HG03025 (cell line): ENCODE measurements at regions not wholly inside any gene's neighbourhood (a gene's known extent, or its start where the extent isn't known, plus 50 kb on each side); places are given as distances from the start of the nearest gene placed in this dataset.

ENCODE experiments used
- ATAC-seq: cut with Tn5 transposase; IDR thresholded peaks from one replicate; pipeline ENCODE4 v1.9.1; 2021; ENCODE audit warnings: mild to moderate bottlenecking, moderate library complexity; ENCODE audit not compliant: unreplicated experiment, low FRiP score

- ATAC-seq, result no peak
These were observed 191.4 kb upstream of the TNRC6C start for GRCh38 chr17:77767148-77767547.

- ATAC-seq, result no peak
These were observed 190.2 kb upstream of the TNRC6C start for GRCh38 chr17:77768248-77768852.

GRCh38 chr17:77769215-77769614 lies 189.3 kb upstream of the TNRC6C start:
- no peak for ATAC-seq

GRCh38 chr17:77769762-77770161 lies 188.7 kb upstream of the TNRC6C start:
- no peak for ATAC-seq

- ATAC-seq, result no peak
These were observed 188.0 kb upstream of the TNRC6C start for GRCh38 chr17:77770331-77771105.

- no peak for ATAC-seq
These were observed 187.4 kb upstream of the TNRC6C start for GRCh38 chr17:77771145-77771544.

- no peak for ATAC-seq
These were observed 186.9 kb upstream of the TNRC6C start for GRCh38 chr17:77771587-77771986.

- no peak for ATAC-seq
These were observed 186.5 kb upstream of the TNRC6C start for GRCh38 chr17:77771998-77772397.

- no peak for ATAC-seq
These were observed 186.0 kb upstream of the TNRC6C start for GRCh38 chr17:77772461-77772897.

GRCh38 chr17:77772899-77773358 lies 185.6 kb upstream of the TNRC6C start:
- no peak for ATAC-seq

- no peak for ATAC-seq
These were observed 184.3 kb upstream of the TNRC6C start for GRCh38 chr17:77774182-77774581.

GRCh38 chr17:77778636-77779489 lies 179.6 kb upstream of the TNRC6C start:
- ATAC-seq, result no peak

- no peak for ATAC-seq
These were observed 178.6 kb upstream of the TNRC6C start for GRCh38 chr17:77779711-77780539.

- ATAC-seq, result no peak
These were observed 177.0 kb upstream of the TNRC6C start for GRCh38 chr17:77781536-77781935.

- ATAC-seq, result no peak
These were observed 176.3 kb upstream of the TNRC6C start for GRCh38 chr17:77782201-77782600.

- no peak for ATAC-seq
These were observed 175.9 kb upstream of the TNRC6C start for GRCh38 chr17:77782611-77783010.

GRCh38 chr17:77783991-77784820 lies 174.3 kb upstream of the TNRC6C start:
- ATAC-seq, result no peak

- no peak for ATAC-seq
These were observed 173.1 kb upstream of the TNRC6C start for GRCh38 chr17:77785312-77785905.

- ATAC-seq, result no peak
These were observed 172.4 kb upstream of the TNRC6C start for GRCh38 chr17:77786090-77786489.
